ENCODE measurements at regions not wholly inside any gene's neighbourhood (a gene's known extent, or its start where the extent isn't known, plus 50 kb on each side); places are given as distances from the start of the nearest gene placed in this dataset.

GRCh38 chr18:53800171-53800570 is 424.3 kb downstream of the MBD2 start:
- no peak for TF ChIP-seq EZH2 (IDR thresholded peaks at IDR 0.05; ENCODE audit: low read length, unreplicated experiment)
- no TSS peak for BruUV-seq (replicated peaks)
- Histone ChIP-seq H3K27ac (ENCODE audit: low read length) (no peak overlapping the region), H2AFZ (ENCODE audit: low read length) (no peak overlapping the region), H3K27me3 (ENCODE audit: low read length) (no peaks in the 10 kb centered on the region), H3K4me3 (ENCODE audit: low read length) (no peak overlapping the region), H4K20me1 (ENCODE audit: low read length) (no peaks in the 10 kb centered on the region), H3K9ac (ENCODE audit: low read length) (no peak overlapping the region), H3F3A (ENCODE audit: low read length, unreplicated experiment) (no peaks in the 10 kb centered on the region), H3K9me3 (ENCODE audit: low read length) (no peaks in the 10 kb centered on the region), H3K36me3 (ENCODE audit: low read depth, low read length) (no peaks in the 10 kb centered on the region), H3K4me2 (ENCODE audit: low read length) (no peak overlapping the region), H3K79me2 (ENCODE audit: low read length) (no peaks in the 10 kb centered on the region), H3K4me1 (ENCODE audit: insufficient read depth, low read length) (peaks cover 16% of the 10 kb centered on the region), H3K9me2 (replicated peaks; ENCODE audit: low read length) (no peaks in the 10 kb centered on the region)
- DNase-seq (no peak), ATAC-seq (no peak)
- ChIA-PET POLR2A (ENCODE audit: unreplicated experiment) (no interaction called here), CTCF (no interaction called here)
- intact Hi-C loops (cut with micrococcal nuclease) = no loop called here

GRCh38 chr18:53799134-53799533 is 425.3 kb downstream of the MBD2 start:
- no TSS peak for BruUV-seq (replicated peaks)
- no peak overlapping the region for H3K4me3 ChIP-seq (ENCODE audit: low read length)
- DNase-seq = peak; percentile 61
- H3K9me3 ChIP-seq (ENCODE audit: low read length) = no peaks in the 10 kb centered on the region
- ChIA-PET CTCF (no interaction called here), POLR2A (ENCODE audit: unreplicated experiment) (no interaction called here)
- no peaks in the 10 kb centered on the region for H3K79me2 ChIP-seq (ENCODE audit: low read length)
- no peak overlapping the region for H3K9ac ChIP-seq (ENCODE audit: low read length)
- intact Hi-C loops (cut with micrococcal nuclease) = loop anchor here (5.0 kb wide), 2 partner anchors 38 to 52 kb away; no protein-coding TSS in a partner anchor
- H3F3A ChIP-seq (ENCODE audit: low read length, unreplicated experiment) = no peaks in the 10 kb centered on the region
- H3K27me3 ChIP-seq (ENCODE audit: low read length) = no peaks in the 10 kb centered on the region
- H3K9me2 ChIP-seq (replicated peaks; ENCODE audit: low read length) = no peaks in the 10 kb centered on the region
- peaks cover 16% of the 10 kb centered on the region for H3K4me1 ChIP-seq (ENCODE audit: insufficient read depth, low read length)
- H3K36me3 ChIP-seq (ENCODE audit: low read depth, low read length) = no peaks in the 10 kb centered on the region
- peak; percentile 60 for ATAC-seq
- H3K4me2 ChIP-seq (ENCODE audit: low read length) = no peak overlapping the region
- H4K20me1 ChIP-seq (ENCODE audit: low read length) = no peaks in the 10 kb centered on the region
- no peak overlapping the region for H2AFZ ChIP-seq (ENCODE audit: low read length)
- no peak overlapping the region for H3K27ac ChIP-seq (ENCODE audit: low read length)
- TF ChIP-seq CTCF (conservative IDR thresholded peaks at IDR 0.05; ENCODE audit: low read depth, low read length) (no peak), EZH2phosphoT487 (IDR thresholded peaks at IDR 0.05; ENCODE audit: borderline replicate concordance, low read length) (no peak), EZH2 (IDR thresholded peaks at IDR 0.05; ENCODE audit: low read length, unreplicated experiment) (no peak)

GRCh38 chr18:53798516-53798915 is 426.0 kb downstream of the MBD2 start:
- H4K20me1 ChIP-seq (ENCODE audit: low read length) = no peaks in the 10 kb centered on the region
- ChIA-PET POLR2A (ENCODE audit: unreplicated experiment) (no interaction called here), CTCF (no interaction called here)
- no peak overlapping the region for H2AFZ ChIP-seq (ENCODE audit: low read length)
- no peaks in the 10 kb centered on the region for H3K36me3 ChIP-seq (ENCODE audit: low read depth, low read length)
- H3F3A ChIP-seq (ENCODE audit: low read length, unreplicated experiment) = no peaks in the 10 kb centered on the region
- H3K9ac ChIP-seq (ENCODE audit: low read length) = no peak overlapping the region
- H3K4me3 ChIP-seq (ENCODE audit: low read length) = no peak overlapping the region
- no peak for ATAC-seq
- peaks cover 16% of the 10 kb centered on the region for H3K4me1 ChIP-seq (ENCODE audit: insufficient read depth, low read length)
- H3K27me3 ChIP-seq (ENCODE audit: low read length) = no peaks in the 10 kb centered on the region
- no peak overlapping the region for H3K4me2 ChIP-seq (ENCODE audit: low read length)
- H3K79me2 ChIP-seq (ENCODE audit: low read length) = no peaks in the 10 kb centered on the region
- intact Hi-C loops (cut with micrococcal nuclease) = loop anchor here (5.0 kb wide), 2 partner anchors 39 to 51 kb away; no protein-coding TSS in a partner anchor
- no peak overlapping the region for H3K27ac ChIP-seq (ENCODE audit: low read length)
- H3K9me3 ChIP-seq (ENCODE audit: low read length) = no peaks in the 10 kb centered on the region
- H3K9me2 ChIP-seq (replicated peaks; ENCODE audit: low read length) = no peaks in the 10 kb centered on the region
- TF ChIP-seq EZH2 (IDR thresholded peaks at IDR 0.05; ENCODE audit: low read length, unreplicated experiment) = no peak
- TF ChIP-seq EZH2phosphoT487 (IDR thresholded peaks at IDR 0.05; ENCODE audit: borderline replicate concordance, low read length) = no peak
- no peak for TF ChIP-seq CTCF (conservative IDR thresholded peaks at IDR 0.05; ENCODE audit: low read depth, low read length)
- BruUV-seq (replicated peaks) = no TSS peak
- DNase-seq = no peak

All from PC-3 (cell line).